Ovary (tissue), 7 donors: ENCODE measurements at regions not wholly inside any gene's neighbourhood (a gene's known extent, or its start where the extent isn't known, plus 50 kb on each side); places are given as distances from the start of the nearest gene placed in this dataset.

Experiments
- DNase-seq, 5 donors: peaks; one replicate each; pipeline ENCODE4 v3.0.0-alpha.2; 2019 to 2020
- H3K27ac ChIP-seq, 2 donors: fragments of 200-600 bp; one replicate each; pipeline versions ENCODE4 v1.5.1 to v1.8.0; 2019 to 2022
- H3K27me3 ChIP-seq: fragments of 200-600 bp; one replicate; pipeline ENCODE4 v1.8.0; 2022
- H3K36me3 ChIP-seq: fragments of 200-600 bp; sonication (generic); one replicate; pipeline ENCODE4 v1.5.1; 2019
- H3K4me1 ChIP-seq: one replicate; pipeline ENCODE4 v1.8.1; 2013; ENCODE audit warnings: mild to moderate bottlenecking, moderate library complexity; ENCODE audit not compliant: insufficient read depth
- H3K4me3 ChIP-seq: fragments of 200-600 bp; sonication (generic); one replicate; pipeline ENCODE4 v1.5.1; 2017
- H3K9me3 ChIP-seq, 2 donors: fragments of 200-600 bp in 1 of 2; sonication (generic) in 1 of 2; one replicate each; pipeline versions ENCODE4 v1.5.1 to v1.8.1; 2013 to 2019; ENCODE audit warnings: mild to moderate bottlenecking in 1 of 2, moderate library complexity in 1 of 2
- CTCF ChIP-seq, 3 donors: fragments of 450-650 bp in 2 of 3; fragments of 200-600 bp in 1 of 3; IDR thresholded peaks; one replicate each; pipeline versions ENCODE4 v1.5.1 to v1.8.0; 2016 to 2022; ENCODE audit warnings: antibody characterized with exemption in 3 of 3, mild to moderate bottlenecking in 1 of 3
- EP300 ChIP-seq: sonication (generic); formaldehyde crosslinking; IDR thresholded peaks from one replicate; pipeline ENCODE4 v1.6.1; 2017; ENCODE audit warnings: antibody characterized with exemption
- POLR2A ChIP-seq: fragments of 450-650 bp; IDR thresholded peaks from one replicate; pipeline ENCODE4 v1.6.1; 2017; ENCODE audit warnings: antibody characterized with exemption, mild to moderate bottlenecking, moderate library complexity
- WGBS, 3 donors: extraction: QIAGEN DNeasy Blood & Tissue Kit in 1 of 3; methylation state at CpG; one replicate each; pipeline versions ENCODE4 v1.1.5 to v1.1.7; 2013 to 2017; 5-methylcytosine and 5-hydroxymethylcytosine counted together
- intact Hi-C, 4 donors: fragments of 100-400 bp; cut with DNase I; formaldehyde crosslinking; loops; one replicate each; pipeline versions ENCODE4 v1.11.0 to v1.15.1; 2022 to 2023
- donor health status: DM: no; HTN: no; CAD: no; lungs with moderate emphysema.
- donor health status: DM: no; HTN: no; CAD: no.
- donor health status: Bipolar disorder and iron deficiency.
- donor health status: DM: no; HTN: no; CAD: no.
- donor health status: DM: yes; HTN: yes; CAD: no.

DNA sequence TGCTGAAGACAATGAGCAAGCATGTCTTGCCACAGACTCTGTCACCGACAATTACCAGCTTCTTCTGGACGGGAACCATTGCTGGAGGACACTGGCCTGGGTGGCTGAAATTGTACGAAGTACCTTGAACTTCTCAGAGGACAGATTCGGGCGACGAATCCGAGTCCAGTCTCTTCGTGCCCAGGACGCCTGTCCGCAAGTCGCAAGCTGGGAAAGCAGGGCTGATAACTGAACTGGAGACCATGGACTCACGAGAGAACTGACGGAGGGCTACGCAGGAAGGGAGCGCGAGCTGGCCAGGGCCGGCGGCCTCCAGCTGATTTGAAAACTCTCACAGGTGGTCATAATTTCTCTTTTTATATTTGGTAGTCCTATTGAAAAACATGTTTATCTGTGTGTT lies 1229.5 kb upstream of the MAP3K7 start:
- H3K36me3 ChIP-seq: no peaks in the 10 kb centered on the region
- intact Hi-C loops: loop anchor here in 1 of 4 donors (5.0 kb wide), 1 partner anchor 1909 kb away; no protein-coding TSS in a partner anchor
- DNase-seq: no peak
- no peaks in the 10 kb centered on the region for H3K4me1 ChIP-seq
- 97 to 98% (median 98%) methylated on average over 18 of the region's 18 CpGs for WGBS, 3 donors
- H3K9me3 ChIP-seq: no peaks in the 10 kb centered on the region
- H3K27me3 ChIP-seq: no peaks in the 10 kb centered on the region
- H3K4me3 ChIP-seq: no peak overlapping the region
- TF ChIP-seq POLR2A: no peak
- TF ChIP-seq EP300: no peak
- TF ChIP-seq CTCF (IDR thresholded peaks at IDR 0.05): no peak
- no peak overlapping the region for H3K27ac ChIP-seq

GRCh38 chr6:91813641-91814040 lies 1226.8 kb upstream of the MAP3K7 start:
- Histone ChIP-seq H3K4me1 (no peaks in the 10 kb centered on the region), H3K27me3 (no peaks in the 10 kb centered on the region), H3K9me3 (no peaks in the 10 kb centered on the region), H3K36me3 (no peaks in the 10 kb centered on the region), H3K4me3 (no peak overlapping the region), H3K27ac (no peak overlapping the region)
- intact Hi-C loops: no loop called here
- 79 to 92% (median 90%) methylated on average over 3 of the region's 3 CpGs for WGBS, 3 donors
- DNase-seq: no peak
- TF ChIP-seq POLR2A (no peak), CTCF (IDR thresholded peaks at IDR 0.05) (no peak), EP300 (no peak)

DNA sequence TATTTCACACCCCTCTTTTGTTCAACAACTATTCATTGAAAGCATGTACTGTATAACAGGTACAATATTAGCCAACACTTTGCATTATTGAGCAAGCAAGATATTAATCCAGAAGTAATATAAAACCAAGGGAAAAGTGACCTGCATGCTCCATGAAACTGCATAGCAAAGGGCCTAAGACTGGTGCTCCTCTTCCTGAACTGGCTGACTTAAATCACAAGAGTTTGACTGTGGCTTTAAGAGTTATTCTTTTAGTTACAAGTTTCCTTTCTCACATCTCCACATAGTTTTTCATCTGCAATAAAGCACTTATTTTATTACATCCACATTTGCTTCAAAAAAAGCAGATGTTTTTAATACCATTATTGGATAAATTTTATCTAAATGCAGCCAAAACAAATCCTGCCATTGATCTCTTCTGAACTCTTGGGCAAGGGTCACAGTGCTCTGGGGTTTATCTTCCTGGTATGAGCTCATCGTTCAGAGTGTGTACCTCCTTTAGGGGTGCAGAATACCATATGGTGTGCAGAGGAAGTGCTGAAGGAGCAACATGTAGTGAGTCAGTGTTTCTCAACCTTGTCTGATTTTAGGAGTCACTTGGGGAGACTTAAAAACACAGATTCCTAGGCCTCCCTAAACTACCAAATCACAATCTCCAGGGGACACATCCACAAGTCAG lies 1225.9 kb upstream of the MAP3K7 start:
- Histone ChIP-seq H3K36me3 (no peaks in the 10 kb centered on the region), H3K27ac (no peak overlapping the region), H3K4me1 (no peaks in the 10 kb centered on the region), H3K9me3 (no peaks in the 10 kb centered on the region), H3K4me3 (no peak overlapping the region), H3K27me3 (no peaks in the 10 kb centered on the region)
- no peak for TF ChIP-seq CTCF (IDR thresholded peaks at IDR 0.05)
- TF ChIP-seq POLR2A: no peak
- no peak for TF ChIP-seq EP300
- intact Hi-C loops: no loop called here
- DNase-seq: no peak
- WGBS, 3 donors: 0 to 4% (median 2%) methylated on average over 1 of the region's 1 CpG

DNA sequence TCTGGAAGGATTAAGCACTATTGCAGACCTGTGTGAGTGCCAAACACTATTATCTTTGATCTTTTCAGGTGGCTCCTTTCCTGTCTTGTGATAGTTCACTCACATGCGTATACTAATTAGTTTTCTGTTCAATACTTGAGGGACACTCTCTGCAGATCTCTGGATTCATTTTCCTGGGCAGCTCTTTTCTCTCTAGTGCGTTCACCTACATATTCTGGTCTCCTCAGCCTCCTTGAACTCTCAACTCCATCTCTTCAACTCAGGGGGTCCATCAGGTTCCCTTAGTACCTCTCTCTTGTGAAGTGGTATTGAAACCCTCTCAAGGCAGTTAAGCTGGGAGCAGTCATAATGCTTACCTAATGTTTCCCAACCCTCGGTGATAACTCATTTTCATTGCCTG lies 1218.1 kb upstream of the MAP3K7 start:
- Histone ChIP-seq H3K4me1 (no peaks in the 10 kb centered on the region), H3K4me3 (no peak overlapping the region), H3K36me3 (no peaks in the 10 kb centered on the region), H3K27ac (no peak overlapping the region), H3K27me3 (no peaks in the 10 kb centered on the region), H3K9me3 (no peaks in the 10 kb centered on the region)
- DNase-seq: no peak
- no peak for TF ChIP-seq CTCF (IDR thresholded peaks at IDR 0.05)
- TF ChIP-seq POLR2A: no peak
- 84 to 94% (median 89%) methylated on average over 3 of the region's 3 CpGs for WGBS, 3 donors
- intact Hi-C loops: no loop called here
